Muscle of leg (tissue), 3 donors: ENCODE measurements at regions not wholly inside any gene's neighbourhood (a gene's known extent, or its start where the extent isn't known, plus 50 kb on each side); places are given as distances from the start of the nearest gene placed in this dataset.

Experiments used
- DNase-seq: peaks from one replicate; pipeline ENCODE4 v3.0.0; 2013
- H3K27ac ChIP-seq: one replicate; pipeline ENCODE4 v1.5.1; 2013; ENCODE audit warnings: mild to moderate bottlenecking, low read length, control low read depth
- H3K27me3 ChIP-seq: one replicate; pipeline ENCODE4 v1.6.1; 2013; ENCODE audit warnings: low read length; ENCODE audit not compliant: control insufficient read depth, insufficient read depth
- H3K36me3 ChIP-seq: one replicate; pipeline ENCODE4 v1.6.1; 2013; ENCODE audit warnings: low read length; ENCODE audit not compliant: control insufficient read depth, insufficient read depth
- H3K4me1 ChIP-seq: one replicate; pipeline ENCODE4 v1.6.1; 2013; ENCODE audit warnings: low read length; ENCODE audit not compliant: control insufficient read depth, insufficient read depth
- H3K4me3 ChIP-seq: one replicate; pipeline ENCODE4 v1.5.1; 2013; ENCODE audit warnings: low read length, control low read depth
- H3K9me3 ChIP-seq: replicated peaks from 2 replicates; pipeline ENCODE4 v1.6.1; 2013; ENCODE audit warnings: low read depth, low read length; ENCODE audit not compliant: control insufficient read depth
- WGBS: methylation state at CpG from one replicate; pipeline ENCODE4 v1.1.5; 2013; ENCODE audit warnings: missing lambda C conversion rate; ENCODE audit not compliant: insufficient coverage; 5-methylcytosine and 5-hydroxymethylcytosine counted together

GRCh38 chr17:14762736-14763479 lies 462.0 kb downstream of the HS3ST3B1 start:
- Histone ChIP-seq H3K36me3 (no peaks in the 10 kb centered on the region), H3K4me3 (no peak overlapping the region), H3K27ac (no peak overlapping the region), H3K9me3 (no peaks in the 10 kb centered on the region), H3K27me3 (no peaks in the 10 kb centered on the region), H3K4me1 (no peaks in the 10 kb centered on the region)
- DNase-seq: no peak
- WGBS: 100% methylated on average over 1 of the region's 3 CpGs

GRCh38 chr17:14760719-14761411 lies 460.0 kb downstream of the HS3ST3B1 start:
- DNase-seq: no peak
- no peak overlapping the region for H3K4me3 ChIP-seq
- no peak overlapping the region for H3K27ac ChIP-seq
- H3K9me3 ChIP-seq: no peaks in the 10 kb centered on the region
- H3K36me3 ChIP-seq: no peaks in the 10 kb centered on the region
- H3K27me3 ChIP-seq: no peaks in the 10 kb centered on the region
- H3K4me1 ChIP-seq: no peaks in the 10 kb centered on the region
- WGBS: 50% methylated on average over 3 of the region's 5 CpGs

DNA sequence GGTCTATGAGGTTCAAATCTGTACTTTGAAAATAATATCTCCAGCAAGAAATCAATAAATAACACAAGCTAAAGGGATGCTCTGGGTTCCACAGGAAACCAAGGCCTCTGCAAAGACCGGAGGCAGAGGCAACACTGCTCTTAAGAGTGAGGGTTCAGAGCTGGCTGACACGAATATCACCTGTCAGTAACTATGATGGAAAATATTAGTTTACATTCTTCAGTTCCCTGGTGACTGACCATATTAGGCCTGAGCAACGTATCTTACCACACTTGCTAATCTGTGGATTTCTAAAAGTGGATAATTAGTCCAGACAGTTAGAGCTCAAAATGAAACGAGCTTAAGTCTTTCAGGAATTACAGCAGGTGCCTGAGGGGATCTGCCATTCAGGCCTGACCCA lies 459.3 kb downstream of the HS3ST3B1 start:
- Histone ChIP-seq H3K9me3 (no peaks in the 10 kb centered on the region), H3K27ac (no peak overlapping the region), H3K4me3 (no peak overlapping the region), H3K36me3 (no peaks in the 10 kb centered on the region), H3K4me1 (no peaks in the 10 kb centered on the region), H3K27me3 (no peaks in the 10 kb centered on the region)
- DNase-seq: no peak
- WGBS: no CpG with 5 or more reads among the region's 4 CpGs

- no peak for DNase-seq
- H3K4me3 ChIP-seq: no peak overlapping the region
- H3K27me3 ChIP-seq: no peaks in the 10 kb centered on the region
- H3K27ac ChIP-seq: no peak overlapping the region
- no peaks in the 10 kb centered on the region for H3K36me3 ChIP-seq
- H3K4me1 ChIP-seq: no peaks in the 10 kb centered on the region
- no peaks in the 10 kb centered on the region for H3K9me3 ChIP-seq
Measured at GRCh38 chr17:14759325-14759724, 458.4 kb downstream of the HS3ST3B1 start.

DNA sequence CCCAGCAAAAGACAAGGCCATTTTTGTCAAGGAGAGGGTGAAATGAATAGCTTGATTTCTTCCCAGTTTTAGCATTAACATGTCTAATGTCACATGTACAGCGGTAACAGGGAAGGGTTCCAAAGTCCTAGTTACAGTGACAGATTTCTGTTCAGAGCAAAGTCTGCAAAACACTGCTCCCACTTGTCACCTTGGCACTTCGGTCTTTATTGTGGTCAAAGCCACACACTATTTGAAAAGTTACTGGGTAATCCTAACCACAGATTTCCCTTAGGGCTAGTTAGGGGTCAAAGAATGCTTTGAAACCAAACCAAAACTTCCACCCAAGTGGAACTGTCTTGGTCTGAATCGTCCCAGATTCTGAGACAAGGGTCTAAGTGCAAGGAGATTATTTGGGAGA lies 455.6 kb downstream of the HS3ST3B1 start:
- Histone ChIP-seq H3K4me1 (no peaks in the 10 kb centered on the region), H3K36me3 (no peaks in the 10 kb centered on the region), H3K9me3 (no peaks in the 10 kb centered on the region), H3K27ac (no peak overlapping the region), H3K4me3 (no peak overlapping the region), H3K27me3 (no peaks in the 10 kb centered on the region)
- no peak for DNase-seq
- WGBS: 89% methylated on average over 1 of the region's 3 CpGs

- 0% methylated on average over 1 of the region's 1 CpG for WGBS
- no peaks in the 10 kb centered on the region for H3K9me3 ChIP-seq
Measured at GRCh38 chr17:14755002-14755401, 454.1 kb downstream of the HS3ST3B1 start.

DNA sequence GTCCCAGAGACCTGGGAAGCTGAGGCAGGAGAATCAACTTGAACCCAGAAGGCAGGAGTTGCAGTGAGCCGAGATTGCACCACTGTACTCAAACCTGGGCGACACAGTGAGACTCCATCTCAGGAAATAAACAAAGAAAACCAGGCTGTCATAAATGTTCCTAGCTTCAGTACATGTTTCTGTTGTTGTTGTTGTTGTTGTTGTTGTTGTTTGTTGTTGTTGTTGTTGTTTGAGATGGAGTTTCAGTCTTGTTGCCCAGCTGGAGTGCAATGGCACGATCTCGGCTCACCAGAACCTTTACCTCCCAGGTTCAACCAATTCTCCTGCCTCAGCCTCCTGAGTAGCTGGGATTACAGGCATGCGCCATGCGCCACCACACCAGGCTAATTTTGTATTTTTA lies 452.5 kb downstream of the HS3ST3B1 start:
- 78% methylated on average over 1 of the region's 6 CpGs for WGBS

More at GRCh38 chr17:14755002-14755401, 454.1 kb downstream of the HS3ST3B1 start:
- Histone ChIP-seq H3K4me3 (no peak overlapping the region), H3K36me3 (no peaks in the 10 kb centered on the region), H3K27me3 (no peaks in the 10 kb centered on the region), H3K4me1 (no peaks in the 10 kb centered on the region), H3K27ac (no peak overlapping the region)
- DNase-seq: no peak

DNA sequence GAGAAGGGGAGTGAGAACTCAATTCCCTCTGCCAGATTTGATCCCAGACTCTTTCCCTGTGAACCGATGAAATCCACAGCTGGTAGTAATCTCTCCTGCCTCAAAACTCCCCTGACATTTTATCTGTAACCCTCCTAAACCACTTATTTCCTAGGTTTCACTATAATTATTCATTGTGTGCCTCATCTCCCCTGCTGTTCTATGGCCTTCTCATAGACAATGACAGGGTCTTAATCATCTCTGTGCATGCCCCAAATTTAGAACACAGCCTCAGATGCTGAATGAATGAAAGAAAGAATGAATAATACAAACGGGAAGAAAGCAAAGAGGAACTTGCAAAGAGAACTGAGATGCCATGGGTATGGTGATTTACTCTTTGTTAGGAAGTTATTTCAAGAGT lies 451.1 kb downstream of the HS3ST3B1 start:
- no peaks in the 10 kb centered on the region for H3K36me3 ChIP-seq
- H3K4me3 ChIP-seq: no peak overlapping the region
- H3K9me3 ChIP-seq: no peaks in the 10 kb centered on the region
- H3K27ac ChIP-seq: no peak overlapping the region
- WGBS: 57% methylated on average over 1 of the region's 2 CpGs
- H3K4me1 ChIP-seq: no peaks in the 10 kb centered on the region
- H3K27me3 ChIP-seq: no peaks in the 10 kb centered on the region
- DNase-seq: no peak

More for the DNA sequence above, 452.5 kb downstream of the HS3ST3B1 start:
- Histone ChIP-seq H3K36me3 (no peaks in the 10 kb centered on the region), H3K4me1 (no peaks in the 10 kb centered on the region), H3K9me3 (no peaks in the 10 kb centered on the region), H3K4me3 (no peak overlapping the region), H3K27ac (no peak overlapping the region), H3K27me3 (no peaks in the 10 kb centered on the region)
- no peak for DNase-seq

GRCh38 chr17:14750866-14751265 lies 450.0 kb downstream of the HS3ST3B1 start:
- no peaks in the 10 kb centered on the region for H3K9me3 ChIP-seq
- 95% methylated on average over 5 of the region's 5 CpGs for WGBS
- no peak for DNase-seq

GRCh38 chr17:14749269-14749668 lies 448.4 kb downstream of the HS3ST3B1 start:
- no peaks in the 10 kb centered on the region for H3K27me3 ChIP-seq
- no peaks in the 10 kb centered on the region for H3K9me3 ChIP-seq
- H3K36me3 ChIP-seq: no peaks in the 10 kb centered on the region
- no peak for DNase-seq
- no peak overlapping the region for H3K27ac ChIP-seq
- WGBS: 69% methylated on average over 3 of the region's 4 CpGs
- no peaks in the 10 kb centered on the region for H3K4me1 ChIP-seq
- no peak overlapping the region for H3K4me3 ChIP-seq

More at GRCh38 chr17:14750866-14751265, 450.0 kb downstream of the HS3ST3B1 start:
- no peaks in the 10 kb centered on the region for H3K27me3 ChIP-seq
- H3K36me3 ChIP-seq: no peaks in the 10 kb centered on the region
- H3K27ac ChIP-seq: no peak overlapping the region
- H3K4me1 ChIP-seq: no peaks in the 10 kb centered on the region
- no peak overlapping the region for H3K4me3 ChIP-seq
